ENCODE measurements at regions not wholly inside any gene's neighbourhood (a gene's known extent, or its start where the extent isn't known, plus 50 kb on each side); places are given as distances from the start of the nearest gene placed in this dataset.

DNA sequence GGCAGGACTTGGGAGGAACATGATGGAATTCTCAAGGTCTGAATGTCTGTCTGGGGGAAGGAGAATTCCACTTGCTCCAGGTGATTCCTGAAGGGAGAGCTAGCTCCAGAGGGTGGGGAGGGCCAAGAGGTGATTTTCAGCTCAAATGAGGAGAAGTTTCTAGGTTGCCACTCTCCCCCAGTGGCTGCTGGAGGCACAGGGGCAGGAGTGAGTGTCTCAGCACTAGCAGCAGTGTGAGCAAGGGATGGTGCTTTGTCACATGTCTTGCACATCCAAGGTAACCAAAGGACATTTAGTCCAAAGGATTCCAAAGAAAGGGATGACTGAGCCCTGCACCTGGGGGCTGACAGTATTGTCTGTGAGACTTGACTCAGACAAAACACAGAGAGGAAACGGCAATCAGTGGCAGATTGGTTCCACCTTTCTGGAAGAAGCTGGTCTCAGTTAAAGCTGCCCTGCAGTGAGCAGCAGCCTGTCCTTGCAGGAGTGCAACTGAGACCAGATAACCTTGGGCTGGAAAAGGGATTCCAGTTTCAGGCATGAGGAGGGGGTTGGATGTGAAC lies 51.2 kb upstream of the PCBD1 start:
- Histone ChIP-seq H3K9me3 (ENCODE audit: control insufficient read depth, low read length) (no peaks in the 10 kb centered on the region), H3K27me3 (replicated peaks; ENCODE audit: control insufficient read depth, insufficient read depth, low read length) (peaks cover 84% of the 10 kb centered on the region), H3K4me3 (ENCODE audit: low read length) (no peak overlapping the region), H3K36me3 (ENCODE audit: control insufficient read depth, insufficient read depth, low read length, severe bottlenecking) (no peaks in the 10 kb centered on the region), H3K9ac (ENCODE audit: low read length) (no peak overlapping the region), H3K4me1 (ENCODE audit: control insufficient read depth, insufficient read depth, low read length) (no peaks in the 10 kb centered on the region)
- DNase-seq (ENCODE audit: low read depth): no peak

DNA sequence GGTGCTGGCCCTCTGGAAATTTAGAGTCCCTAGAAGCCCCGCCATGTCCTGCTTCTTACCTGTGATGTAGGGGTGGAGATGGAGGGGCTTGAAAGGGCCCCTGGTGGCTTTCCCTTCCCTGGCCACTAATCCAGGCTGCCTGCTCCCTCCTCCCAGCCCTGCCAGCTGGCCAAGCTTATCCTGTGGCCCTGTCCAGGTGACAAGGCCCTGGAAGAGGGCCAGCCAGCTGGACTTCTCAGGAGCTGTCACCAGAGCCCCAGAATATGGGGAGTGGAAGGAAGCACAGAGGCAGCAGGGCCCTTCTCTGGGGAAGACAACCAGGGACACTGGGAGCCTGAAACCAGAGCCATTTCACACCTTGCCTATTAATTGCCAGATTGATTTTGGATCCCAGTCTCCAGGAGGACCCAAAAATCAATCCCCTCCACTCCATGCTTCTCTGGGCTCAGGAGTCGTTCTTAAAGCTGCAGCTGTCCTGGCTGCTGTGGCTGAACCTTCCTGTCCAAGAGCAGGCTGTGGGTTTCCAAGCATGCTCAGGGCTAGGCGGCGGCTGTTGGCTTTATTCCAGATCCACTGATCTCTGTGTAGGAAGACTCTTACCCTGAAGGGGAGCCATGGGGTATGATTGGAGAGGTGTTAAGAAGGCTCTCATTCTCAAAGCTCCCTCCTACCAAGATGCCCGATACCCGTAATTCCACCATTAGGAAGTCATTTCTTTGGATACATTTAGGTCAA lies 52.6 kb upstream of the PCBD1 start:
- H3K36me3 ChIP-seq (ENCODE audit: control insufficient read depth, insufficient read depth, low read length, severe bottlenecking): no peaks in the 10 kb centered on the region
- H3K4me3 ChIP-seq (ENCODE audit: low read length): no peak overlapping the region
- H3K4me1 ChIP-seq (ENCODE audit: control insufficient read depth, insufficient read depth, low read length): no peaks in the 10 kb centered on the region
- H3K9me3 ChIP-seq (ENCODE audit: control insufficient read depth, low read length): no peaks in the 10 kb centered on the region
- H3K9ac ChIP-seq (ENCODE audit: low read length): no peak overlapping the region
- peaks cover 87% of the 10 kb centered on the region for H3K27me3 ChIP-seq (replicated peaks; ENCODE audit: control insufficient read depth, insufficient read depth, low read length)
- DNase-seq (ENCODE audit: low read depth): no peak

DNA sequence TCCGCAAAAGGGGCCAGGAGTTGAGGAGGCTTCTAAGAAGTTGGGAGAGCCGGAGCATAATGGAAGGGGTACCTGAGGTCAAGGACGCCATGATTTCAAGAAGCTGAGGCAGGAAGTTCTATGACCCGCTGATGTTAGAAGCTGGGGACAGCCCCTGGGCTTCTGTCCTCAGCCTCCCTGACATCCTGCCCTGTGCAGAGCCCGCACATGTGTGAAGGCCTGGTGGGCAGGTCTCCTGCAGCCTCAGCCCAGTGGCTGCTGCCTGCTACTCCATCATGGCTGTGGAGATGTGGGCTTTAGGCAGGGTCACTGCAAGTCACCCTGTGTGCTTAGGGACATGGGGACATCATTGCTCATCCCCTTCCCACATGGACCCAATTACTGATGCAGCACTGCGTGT lies 53.8 kb upstream of the PCBD1 start:
- Histone ChIP-seq H3K27me3 (replicated peaks; ENCODE audit: control insufficient read depth, insufficient read depth, low read length) (peaks cover 79% of the 10 kb centered on the region), H3K4me3 (ENCODE audit: low read length) (no peak overlapping the region), H3K4me1 (ENCODE audit: control insufficient read depth, insufficient read depth, low read length) (no peaks in the 10 kb centered on the region), H3K36me3 (ENCODE audit: control insufficient read depth, insufficient read depth, low read length, severe bottlenecking) (no peaks in the 10 kb centered on the region), H3K9me3 (ENCODE audit: control insufficient read depth, low read length) (no peaks in the 10 kb centered on the region), H3K9ac (ENCODE audit: low read length) (no peak overlapping the region)
- no peak for DNase-seq (ENCODE audit: low read depth)

DNA sequence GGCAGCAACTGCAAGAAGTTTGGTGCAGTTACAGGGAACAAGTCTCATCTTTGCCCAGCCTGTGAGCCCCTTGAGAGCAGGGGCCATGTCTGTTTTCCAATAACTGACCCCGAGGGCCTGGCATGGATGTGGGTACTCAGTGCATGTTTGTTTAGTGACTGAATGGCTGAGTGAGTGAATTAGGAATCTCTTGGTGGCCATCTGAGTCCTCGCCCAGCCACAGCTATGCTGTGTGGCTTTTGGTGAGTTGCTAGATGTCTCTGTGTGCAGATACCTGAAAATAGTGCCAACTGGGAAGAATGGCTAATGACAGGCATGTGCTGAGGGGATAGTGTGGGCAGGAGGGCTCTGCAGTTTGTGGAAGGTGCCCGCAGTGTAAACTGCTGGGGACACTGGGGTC lies 54.4 kb upstream of the PCBD1 start:
- no peak for DNase-seq (ENCODE audit: low read depth)
- Histone ChIP-seq H3K4me1 (ENCODE audit: control insufficient read depth, insufficient read depth, low read length) (no peaks in the 10 kb centered on the region), H3K36me3 (ENCODE audit: control insufficient read depth, insufficient read depth, low read length, severe bottlenecking) (no peaks in the 10 kb centered on the region), H3K27me3 (replicated peaks; ENCODE audit: control insufficient read depth, insufficient read depth, low read length) (peaks cover 73% of the 10 kb centered on the region), H3K4me3 (ENCODE audit: low read length) (no peak overlapping the region), H3K9ac (ENCODE audit: low read length) (no peak overlapping the region), H3K9me3 (ENCODE audit: control insufficient read depth, low read length) (no peaks in the 10 kb centered on the region)

DNA sequence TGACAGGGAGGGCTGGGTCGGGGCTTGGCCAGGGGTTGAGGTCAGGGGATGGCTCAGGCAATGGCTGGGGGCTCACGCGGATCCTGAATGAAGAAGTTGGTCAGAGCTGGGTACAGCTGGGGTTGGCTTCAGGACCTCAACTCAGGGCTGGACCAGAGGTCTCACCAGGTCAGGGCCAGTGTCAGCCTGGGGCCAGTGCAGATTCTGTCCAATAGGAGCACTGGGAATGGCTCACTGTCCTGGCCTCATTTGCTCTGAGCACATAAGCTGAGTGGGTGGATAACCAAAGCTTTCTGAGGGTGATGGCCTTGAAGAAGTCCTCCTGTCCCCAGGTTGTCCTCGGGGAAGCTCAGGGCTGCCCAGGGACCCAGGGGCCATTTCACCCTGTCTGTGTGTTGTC lies 54.9 kb upstream of the PCBD1 start:
- Histone ChIP-seq H3K9ac (ENCODE audit: low read length) (no peak overlapping the region), H3K4me3 (ENCODE audit: low read length) (no peak overlapping the region), H3K9me3 (ENCODE audit: control insufficient read depth, low read length) (no peaks in the 10 kb centered on the region), H3K4me1 (ENCODE audit: control insufficient read depth, insufficient read depth, low read length) (no peaks in the 10 kb centered on the region), H3K36me3 (ENCODE audit: control insufficient read depth, insufficient read depth, low read length, severe bottlenecking) (no peaks in the 10 kb centered on the region), H3K27me3 (replicated peaks; ENCODE audit: control insufficient read depth, insufficient read depth, low read length) (peaks cover 67% of the 10 kb centered on the region)
- no peak for DNase-seq (ENCODE audit: low read depth)

DNA sequence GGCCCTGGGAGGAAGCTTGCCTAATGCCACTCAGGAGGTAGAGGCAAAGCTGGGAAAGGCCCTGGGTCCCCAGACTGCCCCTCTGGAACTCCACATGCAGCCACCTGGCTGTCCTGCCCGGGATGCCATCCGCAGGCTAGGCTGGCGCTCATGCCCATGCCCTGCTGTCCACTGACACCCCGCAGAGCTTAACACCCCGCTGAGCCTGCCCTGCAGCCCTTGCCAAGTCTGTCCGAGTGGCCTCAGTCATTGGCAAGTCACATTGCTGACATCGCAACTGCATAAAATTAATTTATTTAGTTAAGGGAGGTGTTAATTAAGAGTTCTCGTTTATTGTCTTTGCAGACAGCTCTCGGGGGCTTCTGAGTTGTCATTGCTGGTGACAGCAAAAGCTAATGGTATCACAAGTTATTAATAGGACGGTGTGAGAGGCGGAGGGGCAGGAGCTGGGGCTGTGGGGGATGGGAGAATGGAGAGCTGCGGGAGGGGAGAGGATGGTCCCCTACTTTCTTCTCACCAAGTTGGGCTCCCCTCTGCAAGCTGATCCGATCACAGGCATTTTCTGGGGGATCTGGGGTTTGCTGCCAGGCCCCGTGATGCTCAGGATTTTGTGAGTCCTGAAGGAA lies 55.6 kb upstream of the PCBD1 start:
- no peaks in the 10 kb centered on the region for H3K4me1 ChIP-seq (ENCODE audit: control insufficient read depth, insufficient read depth, low read length)
- H3K27me3 ChIP-seq (replicated peaks; ENCODE audit: control insufficient read depth, insufficient read depth, low read length): peaks cover 61% of the 10 kb centered on the region
- H3K9ac ChIP-seq (ENCODE audit: low read length): no peak overlapping the region
- no peaks in the 10 kb centered on the region for H3K9me3 ChIP-seq (ENCODE audit: control insufficient read depth, low read length)
- no peaks in the 10 kb centered on the region for H3K36me3 ChIP-seq (ENCODE audit: control insufficient read depth, insufficient read depth, low read length, severe bottlenecking)
- DNase-seq (ENCODE audit: low read depth): no peak
- no peak overlapping the region for H3K4me3 ChIP-seq (ENCODE audit: low read length)

DNA sequence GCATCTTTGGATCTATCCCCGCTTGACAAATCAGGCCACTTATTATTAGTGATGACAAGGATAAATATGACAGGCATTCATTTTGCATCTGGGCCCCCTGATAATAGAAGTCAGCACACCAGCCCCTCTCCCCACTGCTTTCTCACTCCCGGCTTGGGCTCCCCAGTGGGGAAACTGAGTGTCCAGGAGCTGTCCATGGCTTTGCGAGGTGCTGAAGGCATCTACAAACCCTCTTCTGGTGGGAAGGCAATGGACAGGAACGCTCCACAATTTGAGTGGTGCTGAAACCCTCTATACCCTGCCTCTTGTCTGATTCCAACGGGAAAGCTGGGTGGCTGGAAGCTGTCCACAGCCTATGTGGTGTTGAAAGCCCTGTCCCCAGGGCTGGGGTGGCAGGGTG lies 61.7 kb upstream of the PCBD1 start:
- H3K36me3 ChIP-seq (ENCODE audit: control insufficient read depth, insufficient read depth, low read length, severe bottlenecking): no peaks in the 10 kb centered on the region
- no peak for DNase-seq (ENCODE audit: low read depth)
- no peak overlapping the region for H3K9ac ChIP-seq (ENCODE audit: low read length)
- no peaks in the 10 kb centered on the region for H3K9me3 ChIP-seq (ENCODE audit: control insufficient read depth, low read length)
- no peak overlapping the region for H3K4me3 ChIP-seq (ENCODE audit: low read length)
- H3K27me3 ChIP-seq (replicated peaks; ENCODE audit: control insufficient read depth, insufficient read depth, low read length): peaks cover 61% of the 10 kb centered on the region
- no peaks in the 10 kb centered on the region for H3K4me1 ChIP-seq (ENCODE audit: control insufficient read depth, insufficient read depth, low read length)

DNA sequence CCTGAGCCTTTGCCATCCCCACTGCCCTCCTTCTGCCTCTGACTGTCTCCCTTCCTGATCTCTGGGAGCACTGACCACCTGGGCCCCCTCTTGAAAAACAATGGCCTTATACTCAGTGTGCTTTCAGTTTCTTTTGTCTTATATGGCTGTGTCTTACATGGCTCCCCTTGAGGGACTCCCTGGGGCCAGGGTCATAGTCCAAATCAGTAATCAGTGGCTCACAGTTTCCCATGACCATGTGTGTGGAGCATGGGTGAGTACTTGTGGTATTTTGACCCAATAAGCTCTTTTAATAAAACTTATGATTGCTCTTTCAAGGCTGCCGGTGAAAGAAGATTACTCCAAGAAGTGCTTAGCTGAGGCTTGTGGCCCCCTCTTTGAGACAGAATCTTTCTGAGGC lies 62.4 kb upstream of the PCBD1 start:
- Histone ChIP-seq H3K4me3 (ENCODE audit: low read length) (no peak overlapping the region), H3K36me3 (ENCODE audit: control insufficient read depth, insufficient read depth, low read length, severe bottlenecking) (no peaks in the 10 kb centered on the region), H3K9ac (ENCODE audit: low read length) (no peak overlapping the region), H3K4me1 (ENCODE audit: control insufficient read depth, insufficient read depth, low read length) (no peaks in the 10 kb centered on the region), H3K9me3 (ENCODE audit: control insufficient read depth, low read length) (no peaks in the 10 kb centered on the region), H3K27me3 (replicated peaks; ENCODE audit: control insufficient read depth, insufficient read depth, low read length) (peaks cover 61% of the 10 kb centered on the region)
- no peak for DNase-seq (ENCODE audit: low read depth)

DNA sequence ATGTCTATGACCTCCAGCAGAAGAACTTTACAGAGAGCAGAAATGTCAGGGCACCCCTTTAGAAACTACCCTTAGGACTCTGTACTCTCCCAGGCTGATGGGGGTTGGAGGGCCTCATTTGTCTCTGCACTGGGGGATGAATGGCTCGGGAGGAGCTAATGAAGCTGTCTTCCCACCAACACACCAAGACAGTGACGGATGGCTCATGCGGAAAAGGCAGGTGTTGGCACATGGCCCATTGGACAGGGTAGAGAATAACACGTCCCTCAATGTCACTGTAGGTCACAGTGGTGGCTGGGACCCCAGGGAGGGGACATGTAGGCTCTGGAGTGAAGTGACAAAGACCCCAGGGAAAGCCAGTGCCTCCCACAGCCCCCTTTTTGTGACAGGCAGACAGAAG lies 64.0 kb upstream of the PCBD1 start:
- Histone ChIP-seq H3K27me3 (replicated peaks; ENCODE audit: control insufficient read depth, insufficient read depth, low read length) (peaks cover 73% of the 10 kb centered on the region), H3K36me3 (ENCODE audit: control insufficient read depth, insufficient read depth, low read length, severe bottlenecking) (no peaks in the 10 kb centered on the region), H3K9ac (ENCODE audit: low read length) (no peak overlapping the region), H3K9me3 (ENCODE audit: control insufficient read depth, low read length) (no peaks in the 10 kb centered on the region), H3K4me3 (ENCODE audit: low read length) (no peak overlapping the region), H3K4me1 (ENCODE audit: control insufficient read depth, insufficient read depth, low read length) (no peaks in the 10 kb centered on the region)
- no peak for DNase-seq (ENCODE audit: low read depth)

DNA sequence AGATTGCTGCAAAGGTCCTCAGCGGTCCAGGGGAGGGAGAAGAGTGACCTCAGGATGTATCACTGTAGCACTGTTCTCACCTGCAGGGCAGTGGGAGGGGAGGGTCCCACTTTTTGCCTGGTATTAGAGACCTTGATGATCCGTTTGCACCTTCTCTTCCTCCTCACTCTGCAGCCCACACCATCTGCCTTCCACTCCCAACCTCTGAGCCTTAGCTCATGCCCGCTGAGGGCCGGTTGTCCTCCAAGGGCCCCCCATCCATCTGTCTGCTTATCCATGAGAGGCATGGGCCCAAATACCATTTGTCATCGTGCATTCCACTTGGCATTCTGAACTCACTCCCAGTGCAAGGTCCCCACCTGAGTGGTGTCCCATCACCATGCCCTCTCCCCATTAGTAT lies 64.6 kb upstream of the PCBD1 start:
- DNase-seq (ENCODE audit: low read depth): no peak
- H3K36me3 ChIP-seq (ENCODE audit: control insufficient read depth, insufficient read depth, low read length, severe bottlenecking): no peaks in the 10 kb centered on the region
- no peaks in the 10 kb centered on the region for H3K4me1 ChIP-seq (ENCODE audit: control insufficient read depth, insufficient read depth, low read length)
- H3K9me3 ChIP-seq (ENCODE audit: control insufficient read depth, low read length): no peaks in the 10 kb centered on the region
- no peak overlapping the region for H3K9ac ChIP-seq (ENCODE audit: low read length)
- H3K4me3 ChIP-seq (ENCODE audit: low read length): no peak overlapping the region
- H3K27me3 ChIP-seq (replicated peaks; ENCODE audit: control insufficient read depth, insufficient read depth, low read length): peaks cover 77% of the 10 kb centered on the region

DNA sequence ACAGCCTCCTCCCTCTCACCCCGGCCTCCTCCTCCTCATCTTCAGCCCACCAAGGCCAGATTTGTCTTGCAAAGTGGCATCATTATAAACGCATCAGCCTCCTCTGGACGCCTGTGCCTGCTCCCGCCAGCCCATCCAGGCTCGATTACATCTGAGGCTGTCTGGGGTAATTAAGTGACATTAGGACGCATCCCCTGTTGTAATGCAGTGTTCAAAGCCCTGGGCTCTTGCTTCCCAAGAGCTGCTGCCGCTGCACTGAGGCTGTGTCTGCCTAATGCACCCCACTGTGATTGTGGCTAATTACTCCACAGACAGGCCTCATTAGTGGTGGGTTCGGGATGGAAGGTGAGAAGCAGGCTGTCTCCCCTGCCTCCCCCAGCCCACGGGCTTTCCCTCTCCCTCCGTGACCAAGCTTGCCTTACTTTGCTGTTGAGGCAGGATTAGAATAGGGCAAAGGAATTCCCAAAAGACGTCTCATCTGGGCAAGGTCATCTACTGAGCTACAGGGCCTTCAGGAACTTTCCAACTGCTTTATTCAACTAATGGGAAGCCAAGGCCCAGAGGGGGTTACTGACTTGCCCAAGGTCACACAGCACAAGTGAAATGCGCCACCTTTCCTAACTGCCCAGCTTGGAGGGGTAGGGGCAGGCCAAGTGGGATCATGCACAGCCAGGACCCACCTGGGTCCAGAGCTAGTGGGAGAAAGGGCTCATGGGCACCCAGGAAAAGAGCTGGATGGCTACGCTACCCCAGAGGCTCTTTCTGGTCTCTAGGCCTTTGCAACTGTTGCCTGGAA lies 66.2 kb upstream of the PCBD1 start:
- no peak for DNase-seq (ENCODE audit: low read depth)
- no peaks in the 10 kb centered on the region for H3K36me3 ChIP-seq (ENCODE audit: control insufficient read depth, insufficient read depth, low read length, severe bottlenecking)
- H3K9ac ChIP-seq (ENCODE audit: low read length): no peak overlapping the region
- H3K4me3 ChIP-seq (ENCODE audit: low read length): no peak overlapping the region
- no peaks in the 10 kb centered on the region for H3K4me1 ChIP-seq (ENCODE audit: control insufficient read depth, insufficient read depth, low read length)
- H3K27me3 ChIP-seq (replicated peaks; ENCODE audit: control insufficient read depth, insufficient read depth, low read length): peaks cover 87% of the 10 kb centered on the region
- no peaks in the 10 kb centered on the region for H3K9me3 ChIP-seq (ENCODE audit: control insufficient read depth, low read length)
